ENCODE measurements at regions not wholly inside any gene's neighbourhood (a gene's known extent, or its start where the extent isn't known, plus 50 kb on each side); places are given as distances from the start of the nearest gene placed in this dataset.

DNA sequence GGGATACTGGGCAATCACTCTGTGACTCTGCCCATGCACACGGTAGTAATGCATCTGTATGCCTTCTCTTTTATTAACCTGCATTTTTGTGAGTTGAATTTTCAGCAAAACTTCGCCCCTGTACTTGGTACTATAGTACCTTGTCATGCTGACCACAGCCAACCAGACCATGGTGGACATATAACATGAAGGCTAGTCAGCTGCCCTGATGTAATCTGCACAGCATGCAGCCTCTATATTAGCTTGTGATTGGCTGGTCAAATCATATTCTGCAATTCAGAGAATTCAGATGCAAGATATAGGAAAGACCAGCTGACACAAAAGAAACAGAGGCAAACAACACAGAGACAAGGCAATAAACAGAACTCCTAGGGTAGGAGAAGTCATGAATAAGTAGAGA, 200.9 kb upstream of the JARID2 start:
- FAIRE-seq: no peak

DNA sequence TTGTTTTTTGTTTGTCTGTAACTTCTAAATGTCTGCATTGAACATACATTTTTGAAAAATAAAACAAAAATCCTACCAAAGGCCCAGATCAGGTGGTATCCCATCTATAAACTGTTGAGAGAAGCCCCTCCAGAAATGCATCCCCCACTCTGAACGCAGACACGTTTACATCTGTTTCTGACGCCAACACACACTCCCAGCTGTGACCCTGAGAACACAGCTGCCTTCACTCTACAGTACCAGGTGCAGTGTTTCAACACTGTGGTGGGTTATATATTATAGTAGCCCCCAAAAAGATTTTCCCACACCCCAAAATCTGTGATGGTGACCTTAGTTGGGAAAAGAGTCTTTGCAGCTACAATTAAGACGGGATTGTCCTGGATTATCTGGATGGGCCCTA, 199.1 kb upstream of the JARID2 start:
- FAIRE-seq: no peak

DNA sequence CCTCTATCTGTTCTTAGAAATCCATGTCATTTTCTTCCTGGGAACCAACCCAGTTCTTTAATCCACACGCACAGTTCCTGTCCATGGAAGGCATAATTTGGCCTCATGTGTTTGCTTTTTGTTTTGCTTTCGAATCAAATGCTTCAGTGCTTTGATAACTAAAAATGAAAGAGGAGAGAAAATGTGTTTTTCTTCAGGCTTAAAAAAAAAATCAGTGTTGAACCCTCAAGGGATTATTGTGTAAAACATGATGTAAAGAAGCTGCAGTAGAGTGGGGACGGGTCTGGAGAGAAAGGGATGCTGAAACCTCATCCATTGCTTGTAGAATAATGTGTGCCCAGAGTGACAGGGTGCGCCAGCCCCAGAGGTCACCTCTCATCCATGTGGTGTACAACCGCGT, 197.5 kb upstream of the JARID2 start:
- FAIRE-seq: no peak

DNA sequence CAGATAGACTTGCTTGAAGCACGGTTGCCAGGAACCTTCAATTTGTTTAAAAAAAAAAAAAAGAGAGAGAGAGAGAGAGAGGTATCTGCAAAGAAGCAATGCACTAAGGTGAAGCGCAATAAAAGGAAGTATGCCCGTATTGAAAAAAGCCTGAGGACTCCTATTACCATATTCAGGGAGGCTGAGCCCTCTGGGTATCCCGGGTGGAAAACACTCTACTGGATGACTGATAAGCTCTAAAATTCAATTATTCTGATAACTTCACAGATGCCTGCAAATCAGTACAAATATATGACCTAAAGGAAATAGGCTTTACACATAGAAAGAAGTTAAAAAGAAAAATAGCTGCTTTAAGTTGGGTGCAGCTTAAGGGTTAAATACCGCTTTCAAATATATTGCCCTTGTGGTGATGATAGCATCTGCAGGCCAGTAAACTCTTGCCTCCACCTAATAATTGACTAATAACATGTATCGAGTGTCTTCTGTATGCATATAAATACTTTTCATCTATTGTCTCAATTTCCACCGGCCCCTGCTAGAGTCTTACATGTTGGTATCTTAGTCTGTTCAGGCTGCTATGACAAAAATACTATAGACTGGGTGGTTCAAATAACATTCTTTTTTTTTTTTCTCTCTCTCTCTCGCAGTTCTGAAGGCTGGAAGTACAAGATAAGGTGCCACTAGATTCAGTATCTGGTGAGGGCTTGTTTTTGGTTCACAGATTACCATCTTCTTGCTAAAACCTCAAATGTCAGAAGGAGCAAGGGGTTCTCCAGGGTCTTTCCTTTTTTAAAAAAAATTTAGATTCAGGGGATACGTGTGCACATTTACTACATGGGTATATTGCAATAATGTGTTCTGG, 187.4 kb upstream of the JARID2 start:
- no peak for FAIRE-seq

DNA sequence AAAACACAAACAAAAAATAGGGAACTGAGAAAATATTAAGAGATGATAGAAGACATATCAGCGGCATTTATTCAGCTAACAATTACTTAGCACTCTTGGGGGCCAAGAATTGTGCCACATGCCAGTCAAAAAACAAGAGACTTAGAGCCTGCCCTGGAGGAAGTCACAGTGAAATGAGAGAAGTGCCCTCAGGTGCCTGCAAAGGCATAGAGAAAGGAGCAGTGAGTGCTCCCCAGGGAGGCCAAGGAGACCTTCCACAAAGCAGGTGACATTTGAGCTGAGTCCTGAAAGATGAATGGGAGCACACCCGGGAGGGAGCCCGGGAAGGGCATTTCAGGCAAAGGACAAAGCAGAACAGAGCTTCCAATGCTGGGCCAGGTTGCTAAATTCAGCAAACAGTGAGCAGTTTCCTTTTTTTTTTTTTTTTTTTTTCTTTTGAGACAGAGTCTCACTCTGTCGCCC, 184.7 kb upstream of the JARID2 start:
- no peak for FAIRE-seq

DNA sequence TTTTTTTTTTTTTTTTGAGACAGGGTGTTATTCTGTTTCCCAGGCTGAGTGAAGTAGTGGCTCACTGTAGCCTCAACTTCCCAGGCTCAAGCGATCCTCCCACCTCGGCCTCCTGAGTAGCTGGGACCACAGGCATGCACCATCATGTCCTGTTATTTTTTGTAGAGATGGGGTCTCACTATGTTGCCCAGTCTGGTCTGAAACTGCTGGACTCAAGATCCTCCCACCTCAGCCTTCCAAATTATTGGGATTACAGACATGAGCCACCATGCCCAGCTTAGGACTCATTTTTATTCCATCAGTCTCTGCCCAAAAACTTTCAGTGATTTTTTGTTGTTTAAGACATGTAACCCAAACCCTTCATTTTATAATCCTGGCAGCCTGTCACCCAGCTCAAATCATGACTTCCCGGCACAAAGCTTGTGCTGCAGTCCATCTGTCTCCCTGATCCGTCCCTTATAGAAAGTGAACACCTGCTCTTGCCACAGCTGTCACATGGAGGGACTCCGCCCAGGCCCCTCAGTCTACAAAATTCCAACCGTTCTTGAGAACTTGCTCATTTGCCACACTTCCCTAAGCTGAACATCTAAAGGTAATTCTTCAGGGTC, 183.9 kb upstream of the JARID2 start:
- no peak for FAIRE-seq

GRCh38 chr6:15062516-15063252, 183.2 kb upstream of the JARID2 start:
- no peak for FAIRE-seq

DNA sequence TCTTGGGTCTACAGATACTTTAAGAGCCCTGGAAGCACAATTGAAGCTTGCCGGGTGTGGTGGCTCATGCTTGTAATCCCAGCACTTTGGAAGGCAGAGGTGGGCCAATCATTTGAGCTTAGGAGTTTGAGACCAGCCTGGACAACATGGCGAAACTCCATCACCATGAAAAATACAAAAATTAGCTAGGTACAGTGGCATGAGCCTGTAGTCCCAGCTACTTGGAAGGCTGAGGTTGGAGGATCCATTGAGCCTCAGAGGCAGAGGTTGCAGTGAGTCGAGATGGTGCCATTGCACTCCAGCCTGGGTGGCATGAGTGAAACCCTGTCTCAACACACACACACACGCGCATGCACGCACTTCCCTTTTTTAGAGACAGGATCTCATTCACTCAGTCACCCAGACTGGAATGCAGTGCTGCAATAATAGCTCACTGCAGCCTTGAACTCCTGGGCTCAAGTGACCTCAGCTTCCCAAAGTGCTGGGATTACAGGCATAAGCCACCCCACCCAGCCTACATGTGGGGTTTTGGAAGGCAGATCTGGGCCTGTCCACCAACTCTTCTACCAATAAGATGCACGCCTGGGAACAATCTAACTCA, 182.5 kb upstream of the JARID2 start:
- FAIRE-seq: no peak

- FAIRE-seq: no peak
Measured at GRCh38 chr6:15065261-15065989, 180.4 kb upstream of the JARID2 start.

DNA sequence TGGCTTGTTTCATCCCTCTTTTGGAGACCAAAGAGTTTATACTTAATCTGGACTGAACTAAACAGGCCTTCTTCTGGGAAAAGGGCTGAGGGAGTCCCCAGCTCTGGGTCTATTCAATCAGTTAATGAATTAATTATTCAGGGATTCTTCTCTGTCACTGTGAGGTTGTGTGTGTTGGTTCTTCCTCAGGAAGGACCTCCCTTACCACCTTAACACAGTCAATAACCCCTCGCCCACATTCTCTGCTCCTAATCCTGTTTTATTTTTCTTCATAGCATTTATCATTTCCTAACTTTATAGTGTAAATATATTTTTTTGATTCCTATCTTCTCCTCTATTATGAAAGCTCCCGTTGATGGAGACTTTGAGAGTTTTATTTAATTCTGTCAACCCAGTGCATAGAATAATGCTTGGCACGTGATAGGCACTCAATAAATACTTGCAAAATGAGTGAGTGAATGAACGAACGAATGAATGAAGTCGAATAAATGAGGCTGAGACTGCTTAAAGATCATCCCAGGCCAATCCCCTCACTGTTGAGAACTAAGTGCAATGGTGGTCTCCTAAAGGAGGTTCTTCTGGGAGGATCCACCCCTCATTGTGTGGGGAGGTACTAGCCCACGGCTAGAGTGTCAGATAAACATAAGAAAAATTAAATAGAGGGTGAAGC, 179.6 kb upstream of the JARID2 start:
- no peak for FAIRE-seq

- FAIRE-seq: no peak
Measured at GRCh38 chr6:15073344-15073789, 172.5 kb upstream of the JARID2 start.

GRCh38 chr6:15073883-15074465, 171.9 kb upstream of the JARID2 start:
- no peak for FAIRE-seq

DNA sequence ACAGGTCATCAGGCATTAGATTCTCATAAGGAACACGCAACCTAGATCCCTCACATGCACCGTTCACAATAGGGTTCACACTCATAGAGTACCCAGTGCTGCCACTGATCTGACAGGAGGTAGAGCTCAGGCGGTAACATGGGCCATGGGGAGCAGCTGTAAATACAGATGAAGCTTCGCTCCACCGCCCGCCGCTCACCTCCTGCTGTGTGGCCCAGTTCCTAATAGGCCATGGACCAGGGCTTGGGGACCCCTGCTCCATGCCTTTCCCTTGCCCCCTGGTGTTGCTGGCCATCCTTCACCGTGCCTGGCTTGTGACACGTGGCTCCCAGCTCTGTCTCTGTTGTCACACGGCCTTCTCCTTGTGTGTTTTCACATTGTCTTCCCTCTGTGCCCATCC, 171.1 kb upstream of the JARID2 start:
- FAIRE-seq: no peak

DNA sequence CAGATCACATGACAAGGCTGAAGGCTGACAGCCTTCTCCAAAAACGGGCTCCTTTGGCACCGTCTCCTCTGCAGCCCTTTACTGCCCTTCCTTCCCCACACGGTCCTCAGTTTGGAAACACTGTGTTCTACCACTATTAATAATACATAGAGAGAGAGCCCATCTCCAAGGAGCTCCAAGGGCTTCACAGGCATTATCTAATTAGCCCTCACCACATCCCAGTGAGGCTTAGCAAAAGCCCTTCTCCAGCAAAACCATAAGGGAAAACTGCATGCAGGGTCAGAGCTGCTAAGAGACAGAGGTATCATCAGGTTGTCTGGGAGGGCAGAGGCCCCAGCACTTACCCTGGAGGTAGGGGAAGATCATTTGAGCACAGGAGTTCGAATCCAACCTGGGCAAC, 169.3 kb upstream of the JARID2 start:
- no peak for FAIRE-seq

DNA sequence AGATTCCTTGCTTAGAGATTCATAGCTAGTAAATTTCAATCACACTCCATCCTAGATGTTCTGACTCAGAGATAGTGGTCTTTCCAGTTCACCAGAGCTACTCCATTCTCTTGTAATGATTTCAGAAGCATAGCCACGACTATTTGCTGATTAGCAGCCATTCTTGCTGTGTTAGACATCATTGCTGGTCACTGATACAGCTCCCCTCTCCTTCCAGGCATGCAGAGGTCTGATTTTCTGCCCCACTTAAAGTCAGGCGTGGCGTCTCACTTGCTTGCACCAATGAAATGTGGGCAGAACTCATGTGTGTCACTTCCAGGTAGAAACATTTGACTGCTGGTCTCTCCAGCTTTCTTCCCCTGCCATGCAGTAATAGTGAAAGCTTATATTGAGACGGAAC, 168.9 kb upstream of the JARID2 start:
- no peak for FAIRE-seq

DNA sequence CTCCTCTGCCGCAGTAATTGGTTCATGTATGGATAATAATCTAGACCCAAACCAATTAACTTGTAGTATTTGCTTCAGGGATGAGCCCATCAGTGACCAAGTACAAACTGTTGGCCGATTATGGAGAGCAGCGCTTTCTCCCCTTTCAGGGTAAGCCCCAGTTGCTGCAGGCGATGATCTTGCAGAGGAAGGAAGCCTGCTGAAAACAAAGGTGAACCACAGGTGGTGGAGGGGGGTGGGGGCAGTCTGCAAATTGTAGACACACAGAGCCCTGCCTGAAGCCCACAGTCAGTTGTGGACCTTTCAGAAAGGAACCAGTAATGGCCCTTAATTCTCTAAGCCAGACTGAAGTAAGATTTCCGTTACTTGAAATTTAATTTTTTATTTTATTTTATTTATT, 167.9 kb upstream of the JARID2 start:
- no peak for FAIRE-seq

DNA sequence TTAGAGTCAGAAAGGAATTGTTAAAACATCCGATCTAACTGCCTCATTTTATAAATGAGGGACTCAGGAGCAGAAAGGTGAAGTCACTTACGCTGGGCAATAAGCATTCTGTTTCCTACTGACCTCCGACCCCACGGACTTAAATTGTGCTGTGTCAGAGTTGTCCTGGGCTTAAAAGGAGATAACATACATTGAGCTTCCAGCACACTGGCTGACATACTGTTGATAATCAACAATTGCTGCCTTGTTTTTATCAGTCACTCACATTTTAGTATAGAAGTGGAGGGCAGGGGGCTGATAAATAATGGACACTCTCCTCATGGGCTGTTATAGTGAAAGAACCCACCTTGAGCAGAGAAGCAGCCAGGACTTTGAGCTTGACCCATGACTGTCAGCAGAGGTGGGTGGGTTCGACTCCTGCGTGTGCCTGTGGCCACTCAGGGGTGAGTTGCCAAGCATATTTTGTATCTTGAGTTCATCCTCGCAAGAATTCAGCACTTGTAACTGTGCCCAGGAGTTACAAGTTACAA, 166.5 kb upstream of the JARID2 start:
- no peak for FAIRE-seq

GRCh38 chr6:15080895-15081294, 165.0 kb upstream of the JARID2 start:
- no peak for FAIRE-seq

DNA sequence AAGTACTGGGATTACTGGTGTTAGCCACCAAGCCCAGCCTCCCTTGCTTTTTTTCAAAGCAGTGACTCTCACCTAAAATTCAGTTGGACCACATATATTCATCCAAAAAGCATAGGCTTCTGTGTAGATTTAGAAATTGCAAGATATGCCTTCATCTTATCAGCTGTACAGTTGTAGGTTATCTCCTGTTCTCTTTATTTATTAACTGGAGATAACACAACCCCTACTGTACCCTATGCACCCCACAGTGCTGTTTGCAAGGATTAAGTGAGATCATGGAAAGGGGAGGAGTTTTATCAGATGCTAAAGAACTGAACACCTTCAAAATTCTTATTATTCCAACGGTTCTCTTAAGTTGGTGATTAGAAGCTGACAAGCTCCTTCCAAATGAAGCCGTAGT, 164.4 kb upstream of the JARID2 start:
- FAIRE-seq: no peak

DNA sequence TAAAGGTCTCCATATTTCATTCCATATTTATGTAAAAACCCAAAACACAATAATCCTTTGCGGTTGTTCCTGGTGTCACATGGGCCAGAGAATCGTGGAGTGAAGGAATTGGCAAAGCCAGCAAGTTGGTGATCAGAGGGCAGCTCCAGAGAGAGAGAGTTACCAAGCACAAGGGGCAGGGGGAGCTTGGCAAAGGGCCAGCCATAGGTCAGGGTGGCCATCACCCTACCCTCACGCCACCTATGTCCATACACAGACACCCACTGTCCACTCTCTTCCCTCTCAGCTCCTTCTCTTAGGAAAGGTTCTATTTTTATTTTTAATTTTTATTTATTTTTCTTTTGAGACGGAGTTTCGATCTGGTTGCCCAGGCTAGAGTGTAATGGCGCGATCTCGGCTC, 163.2 kb upstream of the JARID2 start:
- no peak for FAIRE-seq
